ENCODE measurements at regions not wholly inside any gene's neighbourhood (a gene's known extent, or its start where the extent isn't known, plus 50 kb on each side); places are given as distances from the start of the nearest gene placed in this dataset.

GRCh38 chr3:124425972-124426371 is 304.3 kb upstream of the UMPS start:
- DNase-seq (ENCODE audit: low spot score), result no peak
- no peak for TF ChIP-seq CTCF (IDR thresholded peaks at IDR 0.05; ENCODE audit: borderline replicate concordance, control extremely low read depth, extremely low read depth, insufficient read depth, missing control alignments)
- in situ Hi-C loops (cut with MboI; ENCODE audit: low sequenced_read_pairs, unreplicated experiment), result no loop called here

GRCh38 chr3:124428372-124429128 is 301.7 kb upstream of the UMPS start:
- in situ Hi-C loops (cut with MboI; ENCODE audit: low sequenced_read_pairs, unreplicated experiment), result no loop called here
- DNase-seq (ENCODE audit: low spot score), result no peak
- no peak for TF ChIP-seq CTCF (IDR thresholded peaks at IDR 0.05; ENCODE audit: borderline replicate concordance, control extremely low read depth, extremely low read depth, insufficient read depth, missing control alignments)

- TF ChIP-seq CTCF (IDR thresholded peaks at IDR 0.05; ENCODE audit: borderline replicate concordance, control extremely low read depth, extremely low read depth, insufficient read depth, missing control alignments), result no peak
- DNase-seq (ENCODE audit: low spot score), result no peak
- in situ Hi-C loops (cut with MboI; ENCODE audit: low sequenced_read_pairs, unreplicated experiment), result no loop called here
Observed at GRCh38 chr3:124429129-124429815, 301.0 kb upstream of the UMPS start.

GRCh38 chr3:124431331-124431994 is 298.8 kb upstream of the UMPS start:
- no peak for TF ChIP-seq CTCF (IDR thresholded peaks at IDR 0.05; ENCODE audit: borderline replicate concordance, control extremely low read depth, extremely low read depth, insufficient read depth, missing control alignments)
- in situ Hi-C loops (cut with MboI; ENCODE audit: low sequenced_read_pairs, unreplicated experiment), result no loop called here
- no peak for DNase-seq (ENCODE audit: low spot score)

- TF ChIP-seq CTCF (IDR thresholded peaks at IDR 0.05; ENCODE audit: borderline replicate concordance, control extremely low read depth, extremely low read depth, insufficient read depth, missing control alignments), result no peak
- no peak for DNase-seq (ENCODE audit: low spot score)
- in situ Hi-C loops (cut with MboI; ENCODE audit: low sequenced_read_pairs, unreplicated experiment), result no loop called here
Observed at GRCh38 chr3:124434176-124434575, 296.1 kb upstream of the UMPS start.

- no peak for TF ChIP-seq CTCF (IDR thresholded peaks at IDR 0.05; ENCODE audit: borderline replicate concordance, control extremely low read depth, extremely low read depth, insufficient read depth, missing control alignments)
- in situ Hi-C loops (cut with MboI; ENCODE audit: low sequenced_read_pairs, unreplicated experiment), result no loop called here
- no peak for DNase-seq (ENCODE audit: low spot score)
Observed at GRCh38 chr3:124435467-124435866, 294.8 kb upstream of the UMPS start.

Data from GM13976 (cell line).